HL-60 (cell line): ENCODE measurements at regions not wholly inside any gene's neighbourhood (a gene's known extent, or its start where the extent isn't known, plus 50 kb on each side); places are given as distances from the start of the nearest gene placed in this dataset.

Source experiments
- CTCF ChIP-seq: IDR thresholded peaks from one replicate; pipeline ENCODE4 v1.5.1; 2011; ENCODE audit warnings: low read length, control low read depth, inconsistent platforms; ENCODE audit not compliant: insufficient read depth
- GABPA ChIP-seq: IDR thresholded peaks from 2 replicates; pipeline ENCODE4 v1.6.1; 2012; ENCODE audit warnings: low read depth
- POLR2AphosphoS5 ChIP-seq: IDR thresholded peaks from 2 replicates; pipeline ENCODE4 v1.6.1; 2012; ENCODE audit warnings: low read depth
- SPI1 ChIP-seq: IDR thresholded peaks from 2 replicates; pipeline ENCODE4 v1.6.1; 2012; ENCODE audit warnings: low read depth, mild to moderate bottlenecking, borderline replicate concordance
- TF ChIP-seq, protein P1 (sequence below): IDR thresholded peaks from 2 replicates; pipeline ENCODE4 v1.6.1; 2012; ENCODE audit warnings: low read depth; ENCODE audit not compliant: insufficient replicate concordance

DNA sequence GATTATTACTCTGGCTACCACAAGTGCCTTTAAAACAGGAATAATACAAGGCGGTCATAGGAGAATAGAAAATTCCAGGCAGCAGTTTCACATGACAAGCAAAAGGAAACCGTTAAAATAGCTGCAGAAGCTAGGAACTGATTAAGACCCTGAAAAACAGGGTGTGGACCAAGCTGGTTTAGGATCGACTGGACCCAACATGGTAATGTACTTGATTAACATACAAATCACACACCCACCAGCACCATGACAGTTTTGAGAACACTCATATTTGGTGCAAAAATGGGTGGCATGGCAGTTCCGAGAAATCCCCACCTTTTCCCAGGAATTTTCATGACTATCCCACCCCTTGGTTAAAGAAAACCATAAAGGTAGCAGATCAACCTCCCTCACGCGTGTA, 51.9 kb upstream of the TMEM163 start:
- TF ChIP-seq SPI1 (no peak), CTCF (no peak), GABPA (no peak), POLR2AphosphoS5 (no peak)
- TF ChIP-seq, protein P1, sequence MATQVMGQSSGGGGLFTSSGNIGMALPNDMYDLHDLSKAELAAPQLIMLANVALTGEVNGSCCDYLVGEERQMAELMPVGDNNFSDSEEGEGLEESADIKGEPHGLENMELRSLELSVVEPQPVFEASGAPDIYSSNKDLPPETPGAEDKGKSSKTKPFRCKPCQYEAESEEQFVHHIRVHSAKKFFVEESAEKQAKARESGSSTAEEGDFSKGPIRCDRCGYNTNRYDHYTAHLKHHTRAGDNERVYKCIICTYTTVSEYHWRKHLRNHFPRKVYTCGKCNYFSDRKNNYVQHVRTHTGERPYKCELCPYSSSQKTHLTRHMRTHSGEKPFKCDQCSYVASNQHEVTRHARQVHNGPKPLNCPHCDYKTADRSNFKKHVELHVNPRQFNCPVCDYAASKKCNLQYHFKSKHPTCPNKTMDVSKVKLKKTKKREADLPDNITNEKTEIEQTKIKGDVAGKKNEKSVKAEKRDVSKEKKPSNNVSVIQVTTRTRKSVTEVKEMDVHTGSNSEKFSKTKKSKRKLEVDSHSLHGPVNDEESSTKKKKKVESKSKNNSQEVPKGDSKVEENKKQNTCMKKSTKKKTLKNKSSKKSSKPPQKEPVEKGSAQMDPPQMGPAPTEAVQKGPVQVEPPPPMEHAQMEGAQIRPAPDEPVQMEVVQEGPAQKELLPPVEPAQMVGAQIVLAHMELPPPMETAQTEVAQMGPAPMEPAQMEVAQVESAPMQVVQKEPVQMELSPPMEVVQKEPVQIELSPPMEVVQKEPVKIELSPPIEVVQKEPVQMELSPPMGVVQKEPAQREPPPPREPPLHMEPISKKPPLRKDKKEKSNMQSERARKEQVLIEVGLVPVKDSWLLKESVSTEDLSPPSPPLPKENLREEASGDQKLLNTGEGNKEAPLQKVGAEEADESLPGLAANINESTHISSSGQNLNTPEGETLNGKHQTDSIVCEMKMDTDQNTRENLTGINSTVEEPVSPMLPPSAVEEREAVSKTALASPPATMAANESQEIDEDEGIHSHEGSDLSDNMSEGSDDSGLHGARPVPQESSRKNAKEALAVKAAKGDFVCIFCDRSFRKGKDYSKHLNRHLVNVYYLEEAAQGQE, result no peak
